Kidney epithelial cell (primary cell): ENCODE measurements at regions not wholly inside any gene's neighbourhood (a gene's known extent, or its start where the extent isn't known, plus 50 kb on each side); places are given as distances from the start of the nearest gene placed in this dataset.

Experiments
- DNase-seq: peaks from one replicate; pipeline ENCODE4 v3.0.0-alpha.2; 2010; ENCODE audit warnings: low read depth
- H3K27me3 ChIP-seq: 2 replicates; pipeline ENCODE4 v1.6.0; 2011; ENCODE audit warnings: low read length; ENCODE audit not compliant: control insufficient read depth, insufficient read depth
- H3K36me3 ChIP-seq: 2 replicates; pipeline ENCODE4 v1.5.1; 2011; ENCODE audit warnings: low read length; ENCODE audit not compliant: control insufficient read depth, insufficient read depth
- H3K4me3 ChIP-seq: 2 replicates; pipeline ENCODE4 v1.5.1; 2011; ENCODE audit warnings: low read depth, mild to moderate bottlenecking, control low read depth, low read length
- CTCF ChIP-seq: IDR thresholded peaks from 2 replicates; pipeline ENCODE4 v1.5.1; 2011; ENCODE audit warnings: mild to moderate bottlenecking, moderate library complexity, low read length, control low read depth, inconsistent platforms; ENCODE audit not compliant: insufficient read depth, poor library complexity, severe bottlenecking

GRCh38 chr6:104118274-104118673 lies 741.4 kb downstream of the HACE1 start:
- no peak for TF ChIP-seq CTCF
- Histone ChIP-seq H3K4me3 (no peak overlapping the region), H3K36me3 (no peaks in the 10 kb centered on the region), H3K27me3 (no peaks in the 10 kb centered on the region)
- DNase-seq, result peak; percentile 38

GRCh38 chr6:104109806-104110205 lies 749.9 kb downstream of the HACE1 start:
- Histone ChIP-seq H3K27me3 (no peaks in the 10 kb centered on the region), H3K36me3 (no peaks in the 10 kb centered on the region), H3K4me3 (no peak overlapping the region)
- no peak for DNase-seq
- no peak for TF ChIP-seq CTCF

- TF ChIP-seq CTCF, result no peak
Observed at GRCh38 chr6:104108634-104109033, 751.1 kb downstream of the HACE1 start.

GRCh38 chr6:104095661-104096416 lies 763.9 kb downstream of the HACE1 start:
- Histone ChIP-seq H3K27me3 (no peaks in the 10 kb centered on the region), H3K4me3 (no peak overlapping the region), H3K36me3 (no peaks in the 10 kb centered on the region)
- no peak for DNase-seq
- no peak for TF ChIP-seq CTCF

More at GRCh38 chr6:104108634-104109033, 751.1 kb downstream of the HACE1 start:
- no peak for DNase-seq
- H3K4me3 ChIP-seq, result no peak overlapping the region
- H3K36me3 ChIP-seq, result no peaks in the 10 kb centered on the region
- H3K27me3 ChIP-seq, result no peaks in the 10 kb centered on the region

GRCh38 chr6:104087765-104088164 lies 772.0 kb downstream of the HACE1 start:
- H3K36me3 ChIP-seq, result no peaks in the 10 kb centered on the region
- DNase-seq, result no peak
- TF ChIP-seq CTCF, result no peak
- H3K27me3 ChIP-seq, result no peaks in the 10 kb centered on the region
- no peak overlapping the region for H3K4me3 ChIP-seq

GRCh38 chr6:104068281-104068680 lies 791.4 kb downstream of the HACE1 start:
- no peak for DNase-seq
- H3K4me3 ChIP-seq, result no peak overlapping the region
- no peaks in the 10 kb centered on the region for H3K27me3 ChIP-seq
- no peak for TF ChIP-seq CTCF
- no peaks in the 10 kb centered on the region for H3K36me3 ChIP-seq
